ENCODE measurements at regions not wholly inside any gene's neighbourhood (a gene's known extent, or its start where the extent isn't known, plus 50 kb on each side); places are given as distances from the start of the nearest gene placed in this dataset.
"Not testable (repeated sequence)": the region's sequence is repeated elsewhere in the genome, so short reads cannot be mapped to it uniquely, and the experiment has no call there.

DNA sequence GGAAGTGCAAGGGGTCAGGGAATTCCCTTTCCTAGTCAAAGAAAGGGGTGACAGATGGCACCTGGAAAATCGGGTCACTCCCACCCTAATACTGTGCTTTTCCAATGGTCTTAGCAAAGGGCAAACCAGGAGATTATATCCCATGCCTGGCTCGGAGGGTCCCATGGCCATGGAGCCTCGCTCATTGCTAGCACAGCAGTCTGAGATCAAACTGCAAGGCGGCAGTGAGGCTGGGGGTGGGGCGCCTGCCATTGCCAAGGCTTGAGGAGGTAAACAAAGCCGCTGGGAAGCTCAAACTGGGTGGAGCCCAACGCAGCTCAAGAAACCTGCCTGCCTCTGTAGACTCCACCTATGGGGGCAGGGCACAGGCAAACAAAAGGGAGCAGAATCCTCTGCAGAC lies 714.4 kb upstream of the MGAT4C start:
- H3K9me3 Mint-ChIP-seq: peaks cover 11% of the 10 kb centered on the region
- H3K4me1 Mint-ChIP-seq; DNase-seq; H3K36me3 Mint-ChIP-seq (ENCODE audit: low read depth); CTCF ChIA-PET; H3K27me3 Mint-ChIP-seq; POLR2A ChIA-PET; H3K4me3 Mint-ChIP-seq; H3K27ac Mint-ChIP-seq: not testable (repeated sequence)

- Mint-ChIP-seq H3K9me3 (no peaks in the 10 kb centered on the region), H3K27ac (no peak overlapping the region), H3K4me3 (no peak overlapping the region), H3K4me1 (no peaks in the 10 kb centered on the region), H3K36me3 (ENCODE audit: low read depth) (no peaks in the 10 kb centered on the region), H3K27me3 (no peaks in the 10 kb centered on the region)
- no peak for DNase-seq
- POLR2A ChIA-PET: no interaction called here
- CTCF ChIA-PET: no interaction called here
Observed at GRCh38 chr12:86959766-86960458, 703.7 kb upstream of the MGAT4C start.

DNA sequence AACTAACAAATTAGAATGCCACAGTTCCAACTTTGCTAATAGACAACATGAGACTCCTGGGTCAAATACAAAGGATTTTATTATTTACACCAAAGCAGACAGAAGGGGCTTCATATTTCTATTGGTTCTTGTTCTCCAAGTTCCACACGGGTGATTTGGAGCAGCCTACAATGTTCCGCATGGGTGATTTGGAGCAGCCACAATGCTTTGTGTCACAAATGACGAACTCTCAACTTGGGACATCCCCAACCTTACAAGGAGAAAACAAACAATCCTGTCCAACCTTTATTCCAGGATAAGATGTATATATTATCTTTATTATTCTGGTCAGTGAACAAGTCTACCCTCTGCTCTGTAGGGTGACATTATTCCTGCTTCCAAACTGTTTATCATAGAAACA lies 694.3 kb upstream of the MGAT4C start:
- Mint-ChIP-seq H3K4me1 (no peaks in the 10 kb centered on the region), H3K27me3 (no peaks in the 10 kb centered on the region), H3K4me3 (no peak overlapping the region), H3K9me3 (no peaks in the 10 kb centered on the region), H3K27ac (no peak overlapping the region), H3K36me3 (ENCODE audit: low read depth) (no peaks in the 10 kb centered on the region)
- POLR2A ChIA-PET: no interaction called here
- CTCF ChIA-PET: no interaction called here
- DNase-seq: no peak

GRCh38 chr12:86950043-86950442 lies 693.9 kb upstream of the MGAT4C start:
- no peak overlapping the region for H3K4me3 Mint-ChIP-seq
- no peaks in the 10 kb centered on the region for H3K27me3 Mint-ChIP-seq
- H3K36me3 Mint-ChIP-seq (ENCODE audit: low read depth): no peaks in the 10 kb centered on the region
- H3K4me1 Mint-ChIP-seq: no peaks in the 10 kb centered on the region
- DNase-seq: no peak
- ChIA-PET POLR2A (no interaction called here), CTCF (no interaction called here)
- H3K27ac Mint-ChIP-seq: no peak overlapping the region
- no peaks in the 10 kb centered on the region for H3K9me3 Mint-ChIP-seq

DNA sequence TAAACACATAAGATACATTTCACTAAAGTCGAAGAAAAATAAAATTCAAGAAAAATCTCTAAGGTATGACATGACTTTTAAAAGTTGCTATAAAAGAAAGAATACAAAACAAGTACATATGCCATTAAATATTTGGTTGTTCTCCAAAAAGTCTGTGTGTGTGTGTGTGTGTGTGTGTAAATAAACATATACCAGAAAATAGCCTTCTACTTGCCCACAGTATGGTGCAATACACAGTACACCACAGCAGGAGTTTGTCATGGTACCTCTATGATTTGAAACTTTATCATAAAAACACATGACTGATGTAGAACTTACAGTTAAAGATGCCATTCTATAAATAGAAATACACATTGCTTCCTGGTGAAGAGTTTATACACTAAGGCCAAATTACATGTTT lies 692.7 kb upstream of the MGAT4C start:
- Mint-ChIP-seq H3K4me3 (no peak overlapping the region), H3K4me1 (no peaks in the 10 kb centered on the region), H3K36me3 (ENCODE audit: low read depth) (no peaks in the 10 kb centered on the region), H3K27me3 (no peaks in the 10 kb centered on the region), H3K9me3 (no peaks in the 10 kb centered on the region), H3K27ac (no peak overlapping the region)
- DNase-seq: no peak
- CTCF ChIA-PET: no interaction called here
- POLR2A ChIA-PET: no interaction called here

DNA sequence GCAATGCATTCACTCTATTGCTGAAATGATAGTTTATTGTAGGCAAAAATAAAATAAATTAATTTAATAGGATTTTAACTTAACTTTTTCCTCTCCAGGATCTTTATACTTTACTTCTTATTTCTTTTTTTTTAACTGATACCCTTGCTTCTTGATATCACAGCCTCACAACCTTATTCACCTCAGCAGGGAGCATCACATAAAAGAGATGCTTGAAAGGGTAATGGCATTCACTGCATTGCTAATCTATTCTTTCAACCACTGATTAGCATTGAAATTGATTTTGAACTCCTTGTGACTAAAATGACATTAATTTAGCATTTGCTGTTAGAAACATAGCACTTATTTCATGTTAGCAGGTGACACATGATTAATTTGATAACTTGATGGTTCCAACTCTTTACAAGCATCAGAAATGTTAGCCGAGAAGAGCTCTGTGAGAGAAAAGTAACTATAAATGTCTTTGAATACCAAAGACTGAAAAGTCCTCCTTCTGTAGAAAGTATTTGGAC lies 689.5 kb upstream of the MGAT4C start:
- CTCF ChIA-PET: no interaction called here
- Mint-ChIP-seq H3K4me1 (no peaks in the 10 kb centered on the region), H3K27me3 (no peaks in the 10 kb centered on the region), H3K27ac (no peak overlapping the region), H3K36me3 (ENCODE audit: low read depth) (no peaks in the 10 kb centered on the region), H3K4me3 (no peak overlapping the region), H3K9me3 (peaks cover 13% of the 10 kb centered on the region)
- POLR2A ChIA-PET: no interaction called here
- DNase-seq: no peak

DNA sequence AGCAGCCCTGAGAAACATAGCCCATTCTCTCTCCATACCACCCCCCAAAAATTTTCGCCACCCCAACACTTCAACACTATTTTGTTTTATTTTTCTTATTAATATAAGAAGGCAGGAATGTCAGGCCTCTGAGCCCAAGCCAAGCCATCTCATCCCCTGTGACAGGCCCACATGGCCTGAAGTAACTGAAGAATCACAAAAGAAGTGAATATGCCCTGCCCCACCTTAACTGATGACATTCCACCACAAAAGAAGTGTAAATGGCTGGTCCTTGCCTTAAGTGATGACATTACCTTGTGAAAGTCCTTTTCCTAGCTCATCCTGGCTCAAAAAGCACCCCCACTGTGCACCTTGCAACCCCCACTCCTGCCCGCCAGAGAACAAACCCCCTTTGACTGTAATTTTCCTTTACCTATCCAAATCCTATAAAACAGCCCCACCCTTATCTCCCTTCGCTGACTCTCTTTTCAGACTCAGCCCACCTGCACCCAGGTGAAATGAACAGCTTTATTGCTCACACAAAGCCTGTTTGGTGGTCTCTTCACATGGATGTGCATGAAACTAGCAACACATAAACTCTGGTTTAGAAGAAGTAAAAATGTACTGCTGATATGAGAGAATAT lies 688.1 kb upstream of the MGAT4C start:
- H3K36me3 Mint-ChIP-seq (ENCODE audit: low read depth); H3K4me1 Mint-ChIP-seq; POLR2A ChIA-PET; CTCF ChIA-PET; H3K4me3 Mint-ChIP-seq; H3K27ac Mint-ChIP-seq; DNase-seq; H3K27me3 Mint-ChIP-seq: not testable (repeated sequence)
- peaks cover 13% of the 10 kb centered on the region for H3K9me3 Mint-ChIP-seq

GRCh38 chr12:86931714-86932113 lies 675.5 kb upstream of the MGAT4C start:
- Mint-ChIP-seq H3K36me3 (ENCODE audit: low read depth) (no peaks in the 10 kb centered on the region), H3K27ac (no peak overlapping the region), H3K4me3 (no peak overlapping the region), H3K27me3 (no peaks in the 10 kb centered on the region), H3K9me3 (peaks cover 3% of the 10 kb centered on the region), H3K4me1 (no peaks in the 10 kb centered on the region)
- POLR2A ChIA-PET: no interaction called here
- CTCF ChIA-PET: no interaction called here
- DNase-seq: no peak

DNA sequence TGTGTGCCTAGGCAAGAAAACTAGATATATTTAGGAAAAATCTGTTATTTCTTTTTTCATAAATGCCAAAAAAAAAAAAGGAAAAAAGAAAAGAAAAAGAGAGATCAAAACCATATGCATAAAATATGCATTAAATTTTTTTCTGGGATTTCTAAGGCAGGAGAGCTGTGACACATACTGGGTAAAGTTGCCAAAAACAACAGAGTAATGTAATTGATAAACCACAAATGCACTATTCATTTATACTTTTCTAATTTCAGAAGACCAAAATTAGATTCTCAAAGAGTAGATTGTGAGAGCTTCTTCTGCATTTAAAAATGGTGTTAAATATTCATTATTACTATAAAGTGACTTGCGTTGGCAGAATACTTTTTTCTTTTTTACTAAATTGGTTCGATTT lies 673.8 kb upstream of the MGAT4C start:
- CTCF ChIA-PET: no interaction called here
- H3K9me3 Mint-ChIP-seq: peaks cover 4% of the 10 kb centered on the region
- POLR2A ChIA-PET: no interaction called here
- no peaks in the 10 kb centered on the region for H3K27me3 Mint-ChIP-seq
- no peak overlapping the region for H3K27ac Mint-ChIP-seq
- no peaks in the 10 kb centered on the region for H3K36me3 Mint-ChIP-seq (ENCODE audit: low read depth)
- no peaks in the 10 kb centered on the region for H3K4me1 Mint-ChIP-seq
- no peak overlapping the region for H3K4me3 Mint-ChIP-seq
- no peak for DNase-seq

DNA sequence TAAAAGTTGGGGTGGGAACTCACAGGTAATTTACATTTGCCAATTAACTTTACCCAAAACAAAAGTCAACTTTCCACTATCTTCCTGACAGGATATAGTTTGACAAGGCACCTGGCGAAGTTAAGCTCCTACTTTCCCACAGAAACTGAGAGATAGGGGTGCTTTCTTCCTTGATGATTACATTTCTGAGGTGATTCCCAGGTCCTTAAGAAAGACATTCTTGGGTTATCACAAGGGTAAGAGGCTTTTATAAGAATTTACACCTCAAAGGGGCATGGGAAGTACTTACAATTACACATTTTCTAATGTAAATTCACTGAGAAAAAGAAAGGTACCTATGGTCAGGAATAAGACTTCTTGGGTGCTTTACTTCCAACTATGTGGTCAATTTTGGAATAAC lies 660.9 kb upstream of the MGAT4C start:
- no peaks in the 10 kb centered on the region for H3K27me3 Mint-ChIP-seq
- CTCF ChIA-PET: no interaction called here

GRCh38 chr12:86914721-86915120 lies 658.5 kb upstream of the MGAT4C start:
- POLR2A ChIA-PET: no interaction called here
- Mint-ChIP-seq H3K4me3 (no peak overlapping the region), H3K36me3 (ENCODE audit: low read depth) (no peaks in the 10 kb centered on the region), H3K27ac (no peak overlapping the region), H3K9me3 (peaks cover 16% of the 10 kb centered on the region), H3K4me1 (no peaks in the 10 kb centered on the region), H3K27me3 (no peaks in the 10 kb centered on the region)
- DNase-seq: no peak
- CTCF ChIA-PET: no interaction called here

More for the DNA sequence above, 660.9 kb upstream of the MGAT4C start:
- no peak for DNase-seq
- Mint-ChIP-seq H3K27ac (no peak overlapping the region), H3K36me3 (ENCODE audit: low read depth) (no peaks in the 10 kb centered on the region), H3K4me1 (no peaks in the 10 kb centered on the region), H3K4me3 (no peak overlapping the region), H3K9me3 (peaks cover 18% of the 10 kb centered on the region)
- POLR2A ChIA-PET: no interaction called here

DNA sequence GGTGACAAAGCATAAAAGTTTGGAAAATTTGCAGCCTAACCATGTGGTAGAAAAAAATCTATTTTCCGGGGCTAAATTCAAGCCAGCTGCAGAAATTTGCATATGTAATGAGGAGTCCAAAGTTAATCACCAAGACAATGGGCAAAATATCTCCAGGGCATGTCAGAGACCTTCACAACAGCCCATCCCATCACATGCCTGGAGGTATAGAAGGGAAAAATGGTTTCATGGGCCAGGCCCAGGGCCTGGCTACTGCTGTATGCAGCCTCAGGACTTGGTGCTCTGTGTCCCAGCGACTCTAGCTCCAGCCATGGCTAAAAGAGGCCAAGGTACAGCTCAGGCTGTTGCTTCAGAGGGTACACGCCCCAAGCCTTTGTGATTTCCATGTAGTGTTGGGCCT lies 655.8 kb upstream of the MGAT4C start:
- Mint-ChIP-seq H3K4me1 (no peaks in the 10 kb centered on the region), H3K27ac (no peak overlapping the region), H3K36me3 (ENCODE audit: low read depth) (no peaks in the 10 kb centered on the region), H3K27me3 (no peaks in the 10 kb centered on the region), H3K9me3 (peaks cover 7% of the 10 kb centered on the region), H3K4me3 (no peak overlapping the region)
- POLR2A ChIA-PET: no interaction called here
- no peak for DNase-seq
- CTCF ChIA-PET: no interaction called here

DNA sequence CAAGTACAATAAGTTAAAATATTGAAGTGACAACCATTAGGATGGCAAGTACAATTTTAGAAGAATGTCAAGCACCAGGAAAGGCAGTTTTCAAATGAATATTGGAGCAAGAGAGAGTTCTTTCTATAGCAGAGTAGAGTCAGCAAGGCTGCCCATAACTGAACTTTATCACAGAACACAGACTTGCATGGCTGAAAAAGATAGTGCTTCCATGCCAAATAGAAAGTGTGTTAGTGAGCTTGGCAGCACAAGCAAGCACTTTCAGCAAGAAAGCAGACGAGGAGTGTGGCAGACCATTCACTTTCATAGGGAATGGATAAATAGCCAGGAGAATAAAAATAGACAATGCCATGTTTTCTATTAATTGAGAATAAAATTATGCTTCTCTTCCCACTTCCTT lies 647.0 kb upstream of the MGAT4C start:
- Mint-ChIP-seq H3K4me3 (no peak overlapping the region), H3K27me3 (no peaks in the 10 kb centered on the region), H3K4me1 (no peaks in the 10 kb centered on the region), H3K9me3 (peaks cover 4% of the 10 kb centered on the region), H3K36me3 (ENCODE audit: low read depth) (no peaks in the 10 kb centered on the region), H3K27ac (no peak overlapping the region)
- CTCF ChIA-PET: no interaction called here
- POLR2A ChIA-PET: no interaction called here
- no peak for DNase-seq

GRCh38 chr12:86860776-86861175 lies 604.6 kb upstream of the MGAT4C start:
- Mint-ChIP-seq H3K27me3 (no peaks in the 10 kb centered on the region), H3K36me3 (ENCODE audit: low read depth) (no peaks in the 10 kb centered on the region), H3K9me3 (peaks cover 6% of the 10 kb centered on the region), H3K4me3 (no peak overlapping the region), H3K4me1 (no peaks in the 10 kb centered on the region), H3K27ac (no peak overlapping the region)
- POLR2A ChIA-PET: no interaction called here
- CTCF ChIA-PET: no interaction called here
- no peak for DNase-seq

Data from activated CD4-positive, alpha-beta memory T cell treated with anti-CD3 and anti-CD28 coated beads, Interleukin-2, amount 10 ng/mL, durations not matched to agents 7 days and 5 days (primary cell).